IMR-90 (cell line): ENCODE measurements at regions not wholly inside any gene's neighbourhood (a gene's known extent, or its start where the extent isn't known, plus 50 kb on each side); places are given as distances from the start of the nearest gene placed in this dataset.

Experiments used
- ATAC-seq: fragments of 200-7000 bp; cut with Tn5 transposase; 2 replicates; pipeline ENCODE4 v1.9.1; 2020; ENCODE audit warnings: low read depth, mild to moderate bottlenecking, moderate library complexity
- BruUV-seq: library from RNA; stranded (reverse); fragments of 400-500 nt; replicated peaks from 2 replicates; lab custom pipeline; 2021; lab: Mats Ljungman, UMichigan
- CTCF ChIA-PET: fragments of 300-600 bp; formaldehyde crosslinking; extraction: SDS; loops from one replicate; lab custom pipeline; 2021; ENCODE audit warnings: antibody characterized with exemption; lab: Yijun Ruan, JAX
- POLR2A ChIA-PET: fragments of 300-600 bp; sonication (Branson Sonifier 250); formaldehyde crosslinking; loops from one replicate; lab custom pipeline; 2022; ENCODE audit warnings: antibody characterized with exemption; ENCODE audit not compliant: unreplicated experiment; lab: Charles Lee
- DNase-seq: peaks from one replicate; pipeline ENCODE4 v3.0.0; 2013
- H2AFZ ChIP-seq: replicated peaks from 2 replicates; pipeline ENCODE3; 2013; ENCODE audit warnings: low read length, mild to moderate bottlenecking; ENCODE audit not compliant: poor library complexity
- H2AK5ac ChIP-seq: 2 replicates; pipeline ENCODE4 v1.6.1; 2013; ENCODE audit warnings: low read depth, low read length, inconsistent platforms
- H2AK9ac ChIP-seq: replicated peaks from 2 replicates; pipeline ENCODE3; 2013; ENCODE audit warnings: mild to moderate bottlenecking, low read depth, low read length, moderate library complexity; ENCODE audit not compliant: poor library complexity
- H2BK120ac ChIP-seq: 2 replicates; pipeline ENCODE4 v1.6.1; 2013; ENCODE audit warnings: low read depth, low read length, inconsistent platforms
- H2BK15ac ChIP-seq: 3 replicates; pipeline ENCODE4 v1.6.1; 2013; ENCODE audit warnings: low read depth, low read length, inconsistent platforms
- H2BK20ac ChIP-seq: 2 replicates; pipeline ENCODE4 v1.6.1; 2013; ENCODE audit warnings: low read depth, mild to moderate bottlenecking, inconsistent platforms, low read length, moderate library complexity
- H2BK5ac ChIP-seq: 2 replicates; pipeline ENCODE4 v1.6.1; 2013; ENCODE audit warnings: mild to moderate bottlenecking, low read depth, low read length, inconsistent platforms; ENCODE audit not compliant: poor library complexity, severe bottlenecking
- H3K14ac ChIP-seq: replicated peaks from 2 replicates; pipeline ENCODE4 v1.6.1; 2013; ENCODE audit warnings: low read depth, low read length, inconsistent platforms
- H3K18ac ChIP-seq: 2 replicates; pipeline ENCODE4 v1.6.1; 2013; ENCODE audit warnings: low read depth, low read length, control low read depth
- H3K23ac ChIP-seq: 2 replicates; pipeline ENCODE4 v1.6.1; 2013; ENCODE audit warnings: low read depth, low read length, inconsistent platforms
- H3K27ac ChIP-seq: 2 replicates; pipeline ENCODE4 v1.5.1; 2013; ENCODE audit warnings: mild to moderate bottlenecking, control low read depth, low read length; ENCODE audit not compliant: insufficient read depth
- H3K27me3 ChIP-seq: 2 replicates; pipeline ENCODE4 v1.6.1; 2013; ENCODE audit warnings: low read length; ENCODE audit not compliant: control insufficient read depth, insufficient read depth
- H3K36me3 ChIP-seq: 2 replicates; pipeline ENCODE4 v1.6.1; 2013; ENCODE audit warnings: low read length, mixed read lengths; ENCODE audit not compliant: control insufficient read depth, insufficient read depth
- H3K4ac ChIP-seq: 2 replicates; pipeline ENCODE4 v1.6.1; 2013; ENCODE audit warnings: low read depth, low read length, inconsistent platforms
- H3K4me1 ChIP-seq: 2 replicates; pipeline ENCODE4 v1.6.1; 2013; ENCODE audit warnings: low read length, mixed read lengths; ENCODE audit not compliant: control insufficient read depth, insufficient read depth
- H3K4me2 ChIP-seq: 2 replicates; pipeline ENCODE4 v1.6.1; 2013; ENCODE audit warnings: low read depth, mild to moderate bottlenecking, control low read depth, low read length, moderate library complexity
- H3K4me3 ChIP-seq: 2 replicates; pipeline ENCODE4 v1.5.1; 2013; ENCODE audit warnings: low read depth, mild to moderate bottlenecking, control low read depth, low read length, moderate library complexity; ENCODE audit not compliant: insufficient read depth
- H3K56ac ChIP-seq: 2 replicates; pipeline ENCODE4 v1.6.1; 2013; ENCODE audit warnings: low read length, inconsistent platforms; ENCODE audit not compliant: insufficient read depth; ENCODE audit errors: extremely low read depth
- H3K79me1 ChIP-seq, 2 experiments: 2 replicates each; pipeline ENCODE4 v1.6.1; 2013; ENCODE audit warnings: low read length in 2 of 2, inconsistent platforms in 1 of 2, low read depth in 1 of 2
- H3K9ac ChIP-seq: 2 replicates; pipeline ENCODE4 v1.6.1; 2013; ENCODE audit warnings: low read depth, low read length, control low read depth
- H3K9me1 ChIP-seq: 2 replicates; pipeline ENCODE4 v1.6.1; 2013; ENCODE audit warnings: low read length, inconsistent platforms; ENCODE audit not compliant: insufficient read depth
- H3K9me3 ChIP-seq: 2 replicates; pipeline ENCODE4 v1.6.1; 2013; ENCODE audit warnings: low read length; ENCODE audit not compliant: control insufficient read depth, insufficient read depth
- H4K20me1 ChIP-seq: 2 replicates; pipeline ENCODE4 v1.6.1; 2013; ENCODE audit warnings: low read length, inconsistent platforms; ENCODE audit not compliant: insufficient read depth
- H4K5ac ChIP-seq: 2 replicates; pipeline ENCODE4 v1.6.1; 2013; ENCODE audit warnings: mild to moderate bottlenecking, low read depth, low read length, control low read depth
- H4K8ac ChIP-seq, 2 experiments: 2 replicates each; pipeline ENCODE4 v1.6.1; 2013; ENCODE audit warnings: low read depth in 2 of 2, low read length in 2 of 2, control low read depth in 1 of 2, inconsistent platforms in 1 of 2
- H4K91ac ChIP-seq: 2 replicates; pipeline ENCODE4 v1.6.1; 2013; ENCODE audit warnings: low read depth, low read length, inconsistent platforms; ENCODE audit not compliant: insufficient read depth
- BHLHE40 ChIP-seq: fragments of 150-350 bp; IDR thresholded peaks from 2 replicates; pipeline ENCODE4 v1.6.1; 2016; ENCODE audit warnings: mild to moderate bottlenecking, low read depth, low read length
- CEBPB ChIP-seq: IDR thresholded peaks from 2 replicates; pipeline ENCODE4 v1.6.1; 2012; ENCODE audit warnings: low read depth, low read length, improper control_type of control experiment
- CHD1 ChIP-seq: IDR thresholded peaks from 2 replicates; pipeline ENCODE4 v1.6.1; 2012; ENCODE audit warnings: low read depth, low read length, improper control_type of control experiment
- FOS ChIP-seq: fragments of 150-350 bp; IDR thresholded peaks from 2 replicates; pipeline ENCODE4 v1.6.1; 2016; ENCODE audit warnings: low read depth, low read length
- MAFK ChIP-seq: IDR thresholded peaks from 2 replicates; pipeline ENCODE4 v1.6.1; 2012; ENCODE audit warnings: low read depth, low read length, improper control_type of control experiment
- NFE2L2 ChIP-seq: fragments of 150-350 bp; IDR thresholded peaks from 2 replicates; pipeline ENCODE4 v1.6.1; 2016; ENCODE audit warnings: low read depth, mild to moderate bottlenecking, low read length
- POLR2A ChIP-seq: IDR thresholded peaks from 2 replicates; pipeline ENCODE4 v1.6.1; 2012; ENCODE audit warnings: mild to moderate bottlenecking, low read depth, low read length
- RAD21 ChIP-seq: IDR thresholded peaks from 2 replicates; pipeline ENCODE4 v1.6.1; 2012; ENCODE audit warnings: low read length, improper control_type of control experiment
- SMC3 ChIP-seq: fragments of 150-350 bp; IDR thresholded peaks from 2 replicates; pipeline ENCODE4 v1.6.1; 2016; ENCODE audit warnings: low read depth, mild to moderate bottlenecking, antibody characterized with exemption, low read length, moderate library complexity
- WGBS, 2 experiments: methylation state at CpG; one replicate each; pipeline versions ENCODE4 v1.1.5 to v1.1.7; 2013; ENCODE audit warnings: missing lambda C conversion rate in 2 of 2; ENCODE audit not compliant: insufficient read length in 1 of 2; ENCODE audit errors: extremely low coverage in 2 of 2; 5-methylcytosine and 5-hydroxymethylcytosine counted together
- dilution Hi-C: fragments of 300-500 bp; cut with HindIII; formaldehyde crosslinking; loops from one replicate; pipeline ENCODE4 v1.14.3; 2018; ENCODE audit warnings: low sequenced_read_pairs; ENCODE audit not compliant: unreplicated experiment
- in situ Hi-C: fragments of 300-500 bp; cut with MboI; formaldehyde crosslinking; loops from 3 replicates; pipeline ENCODE4 v1.14.3; 2019; ENCODE audit warnings: low sequenced_read_pairs, inconsistent platforms, mixed read lengths
- intact Hi-C: fragments of 100-400 bp; cut with micrococcal nuclease; formaldehyde crosslinking; loops from 2 replicates; pipeline ENCODE4 v1.10.0; 2022
- TF ChIP-seq, protein P1 (sequence below): conservative IDR thresholded peaks from 2 replicates; pipeline ENCODE4 v1.5.1; 2012; ENCODE audit warnings: mild to moderate bottlenecking, low read depth, low read length, improper control_type of control experiment
- TF ChIP-seq, protein P2 (sequence below): fragments of 150-350 bp; IDR thresholded peaks from 2 replicates; pipeline ENCODE4 v1.6.1; 2016; ENCODE audit warnings: low read depth, mild to moderate bottlenecking, low read length, moderate library complexity, borderline replicate concordance
- TF ChIP-seq, protein P3 (sequence below): fragments of 150-350 bp; IDR thresholded peaks from 2 replicates; pipeline ENCODE4 v1.6.1; 2017; ENCODE audit warnings: mild to moderate bottlenecking, antibody characterized with exemption, low read length, low read depth

DNA sequence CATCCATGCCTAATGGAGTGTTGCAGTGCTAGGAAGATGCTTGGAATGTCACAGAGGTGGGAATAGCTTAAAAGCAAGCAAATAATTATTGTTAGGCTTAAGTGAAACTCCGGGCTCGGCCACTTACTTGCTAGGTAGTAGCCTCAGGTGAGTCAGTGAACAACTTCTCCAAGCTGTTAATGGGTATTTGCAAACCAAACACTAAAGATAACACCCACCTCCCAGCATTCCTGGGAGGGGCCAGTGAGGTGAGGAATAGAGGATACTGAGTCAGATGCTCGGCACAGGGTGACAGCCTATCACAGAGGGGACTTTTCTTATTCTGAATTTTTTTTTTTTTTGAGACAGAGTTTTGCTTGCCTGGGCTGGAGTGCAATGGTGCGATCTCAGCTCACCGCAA is 151.2 kb upstream of the RFLNA start:
- intact Hi-C loops (no loop called here), dilution Hi-C loops (no loop called here), in situ Hi-C loops (no loop called here)
- no peak overlapping the region for H3K4me2 ChIP-seq
- H3K14ac ChIP-seq: no peak overlapping the region
- WGBS, 2 experiments: no CpG with 5 or more reads among the region's 5 CpGs
- no peak overlapping the region for H3K9ac ChIP-seq
- no peak overlapping the region for H4K5ac ChIP-seq
- H3K23ac ChIP-seq: no peak overlapping the region
- no peak for ATAC-seq
- H3K4ac ChIP-seq: no peak overlapping the region
- H4K91ac ChIP-seq: no peak overlapping the region
- no peaks in the 10 kb centered on the region for H4K20me1 ChIP-seq
- no TSS peak for BruUV-seq
- ChIA-PET CTCF (no interaction called here), POLR2A (no interaction called here)
- TF ChIP-seq CHD1 (no peak), POLR2A (no peak), MAFK (no peak), NFE2L2 (no peak), CEBPB (no peak), BHLHE40 (no peak), FOS (no peak), RAD21 (no peak), SMC3 (no peak)
- TF ChIP-seq, protein P1, sequence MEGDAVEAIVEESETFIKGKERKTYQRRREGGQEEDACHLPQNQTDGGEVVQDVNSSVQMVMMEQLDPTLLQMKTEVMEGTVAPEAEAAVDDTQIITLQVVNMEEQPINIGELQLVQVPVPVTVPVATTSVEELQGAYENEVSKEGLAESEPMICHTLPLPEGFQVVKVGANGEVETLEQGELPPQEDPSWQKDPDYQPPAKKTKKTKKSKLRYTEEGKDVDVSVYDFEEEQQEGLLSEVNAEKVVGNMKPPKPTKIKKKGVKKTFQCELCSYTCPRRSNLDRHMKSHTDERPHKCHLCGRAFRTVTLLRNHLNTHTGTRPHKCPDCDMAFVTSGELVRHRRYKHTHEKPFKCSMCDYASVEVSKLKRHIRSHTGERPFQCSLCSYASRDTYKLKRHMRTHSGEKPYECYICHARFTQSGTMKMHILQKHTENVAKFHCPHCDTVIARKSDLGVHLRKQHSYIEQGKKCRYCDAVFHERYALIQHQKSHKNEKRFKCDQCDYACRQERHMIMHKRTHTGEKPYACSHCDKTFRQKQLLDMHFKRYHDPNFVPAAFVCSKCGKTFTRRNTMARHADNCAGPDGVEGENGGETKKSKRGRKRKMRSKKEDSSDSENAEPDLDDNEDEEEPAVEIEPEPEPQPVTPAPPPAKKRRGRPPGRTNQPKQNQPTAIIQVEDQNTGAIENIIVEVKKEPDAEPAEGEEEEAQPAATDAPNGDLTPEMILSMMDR: no peak
- TF ChIP-seq, protein P2, sequence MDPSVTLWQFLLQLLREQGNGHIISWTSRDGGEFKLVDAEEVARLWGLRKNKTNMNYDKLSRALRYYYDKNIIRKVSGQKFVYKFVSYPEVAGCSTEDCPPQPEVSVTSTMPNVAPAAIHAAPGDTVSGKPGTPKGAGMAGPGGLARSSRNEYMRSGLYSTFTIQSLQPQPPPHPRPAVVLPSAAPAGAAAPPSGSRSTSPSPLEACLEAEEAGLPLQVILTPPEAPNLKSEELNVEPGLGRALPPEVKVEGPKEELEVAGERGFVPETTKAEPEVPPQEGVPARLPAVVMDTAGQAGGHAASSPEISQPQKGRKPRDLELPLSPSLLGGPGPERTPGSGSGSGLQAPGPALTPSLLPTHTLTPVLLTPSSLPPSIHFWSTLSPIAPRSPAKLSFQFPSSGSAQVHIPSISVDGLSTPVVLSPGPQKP: no peak
- TF ChIP-seq, protein P3, sequence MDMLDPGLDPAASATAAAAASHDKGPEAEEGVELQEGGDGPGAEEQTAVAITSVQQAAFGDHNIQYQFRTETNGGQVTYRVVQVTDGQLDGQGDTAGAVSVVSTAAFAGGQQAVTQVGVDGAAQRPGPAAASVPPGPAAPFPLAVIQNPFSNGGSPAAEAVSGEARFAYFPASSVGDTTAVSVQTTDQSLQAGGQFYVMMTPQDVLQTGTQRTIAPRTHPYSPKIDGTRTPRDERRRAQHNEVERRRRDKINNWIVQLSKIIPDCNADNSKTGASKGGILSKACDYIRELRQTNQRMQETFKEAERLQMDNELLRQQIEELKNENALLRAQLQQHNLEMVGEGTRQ: no peak
- H3K9me3 ChIP-seq: peaks cover 4% of the 10 kb centered on the region
- H3K27ac ChIP-seq: no peak overlapping the region
- H3K79me1 ChIP-seq: no peaks in the 10 kb centered on the region
- H3K27me3 ChIP-seq: peaks cover 21% of the 10 kb centered on the region
- H2BK120ac ChIP-seq: no peak overlapping the region
- no peak for DNase-seq
- H2AFZ ChIP-seq: no peak overlapping the region
- H3K18ac ChIP-seq: no peak overlapping the region
- no peak overlapping the region for H2AK9ac ChIP-seq
- H2BK5ac ChIP-seq: no peak overlapping the region
- no peak overlapping the region for H3K4me3 ChIP-seq
- no peaks in the 10 kb centered on the region for H3K4me1 ChIP-seq
- no peaks in the 10 kb centered on the region for H3K9me1 ChIP-seq
- H2AK5ac ChIP-seq: no peak overlapping the region
- no peak overlapping the region for H2BK20ac ChIP-seq
- no peak overlapping the region for H4K8ac ChIP-seq
- no peaks in the 10 kb centered on the region for H3K36me3 ChIP-seq
- no peak overlapping the region for H3K56ac ChIP-seq
- no peak overlapping the region for H2BK15ac ChIP-seq
